Muscle layer of duodenum (tissue), 2 donors: ENCODE measurements at regions not wholly inside any gene's neighbourhood (a gene's known extent, or its start where the extent isn't known, plus 50 kb on each side); places are given as distances from the start of the nearest gene placed in this dataset.

Source experiments
- H3K27ac ChIP-seq: one replicate; pipeline ENCODE4 v1.7.0; 2013; ENCODE audit warnings: mild to moderate bottlenecking, low read length
- H3K27me3 ChIP-seq: one replicate; pipeline ENCODE4 v1.7.0; 2013; ENCODE audit warnings: low read depth, mild to moderate bottlenecking, control low read depth, low read length
- H3K36me3 ChIP-seq, 2 donors: one replicate each; pipeline ENCODE4 v1.7.0; 2013; ENCODE audit warnings: low read length in 2 of 2, control low read depth in 1 of 2, mild to moderate bottlenecking in 1 of 2; ENCODE audit not compliant: insufficient read depth in 2 of 2, control insufficient read depth in 1 of 2
- H3K4me1 ChIP-seq, 2 donors: one replicate each; pipeline ENCODE4 v1.7.0; 2013; ENCODE audit warnings: low read length in 2 of 2, mild to moderate bottlenecking in 2 of 2, control low read depth in 1 of 2, moderate library complexity in 1 of 2; ENCODE audit not compliant: insufficient read depth in 2 of 2, control insufficient read depth in 1 of 2
- H3K4me3 ChIP-seq, 2 donors: one replicate each; pipeline ENCODE4 v1.7.0; 2013; ENCODE audit warnings: low read length in 2 of 2, low read depth in 1 of 2, mild to moderate bottlenecking in 1 of 2
- H3K9me3 ChIP-seq, 2 donors: one replicate each; pipeline ENCODE4 v1.7.0; 2013; ENCODE audit warnings: low read length in 2 of 2, control low read depth in 1 of 2, mild to moderate bottlenecking in 1 of 2; ENCODE audit not compliant: control insufficient read depth in 1 of 2
- donor health status: healthy.

DNA sequence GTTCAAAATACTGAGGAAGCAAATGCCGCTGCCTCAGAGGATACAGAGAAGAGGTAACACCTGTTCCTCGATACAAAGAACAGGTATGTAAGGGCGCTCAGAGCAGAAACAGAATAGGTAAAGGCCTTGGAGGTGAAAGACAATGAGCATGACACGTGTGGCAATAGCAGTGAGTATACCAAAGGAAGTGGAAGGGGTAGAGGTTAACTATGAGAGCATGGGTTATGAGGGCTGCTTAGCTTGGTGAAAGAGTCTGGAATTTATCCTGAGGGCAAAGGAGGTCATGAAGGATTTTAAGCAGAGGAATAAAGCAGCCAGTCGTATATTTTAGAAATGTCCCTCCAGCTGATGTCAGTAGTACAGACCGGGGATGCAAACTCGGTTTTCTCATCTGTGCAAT lies 269.8 kb upstream of the ZNF462 start:
- no peaks in the 10 kb centered on the region for H3K27me3 ChIP-seq
- no peak overlapping the region for H3K27ac ChIP-seq
- no peaks in the 10 kb centered on the region for H3K9me3 ChIP-seq
- H3K36me3 ChIP-seq = no peaks in the 10 kb centered on the region
- H3K4me3 ChIP-seq = no peak overlapping the region
- no peaks in the 10 kb centered on the region for H3K4me1 ChIP-seq

DNA sequence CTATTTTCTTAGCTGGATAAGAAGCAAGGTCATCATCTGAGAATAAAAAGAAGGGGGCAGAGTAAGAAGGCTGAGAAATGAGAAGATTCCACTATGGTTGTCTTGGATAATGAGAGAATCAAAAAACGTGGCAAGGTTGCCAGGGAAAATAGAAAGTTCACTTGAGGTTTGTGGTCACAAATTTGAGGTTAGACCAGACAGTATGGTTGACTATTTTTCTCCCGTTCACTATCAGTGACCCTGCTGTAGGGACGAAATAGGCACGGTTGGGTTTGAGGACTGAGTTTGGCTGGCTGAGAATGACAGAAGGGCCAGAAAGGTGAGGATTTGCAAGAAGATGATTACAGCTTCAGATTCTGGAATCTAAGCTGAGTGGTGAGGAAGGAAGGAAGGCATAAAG lies 266.0 kb upstream of the ZNF462 start:
- H3K4me3 ChIP-seq = no peak overlapping the region
- no peaks in the 10 kb centered on the region for H3K36me3 ChIP-seq
- H3K27ac ChIP-seq = no peak overlapping the region
- H3K27me3 ChIP-seq = no peaks in the 10 kb centered on the region
- no peaks in the 10 kb centered on the region for H3K9me3 ChIP-seq
- H3K4me1 ChIP-seq = no peaks in the 10 kb centered on the region

DNA sequence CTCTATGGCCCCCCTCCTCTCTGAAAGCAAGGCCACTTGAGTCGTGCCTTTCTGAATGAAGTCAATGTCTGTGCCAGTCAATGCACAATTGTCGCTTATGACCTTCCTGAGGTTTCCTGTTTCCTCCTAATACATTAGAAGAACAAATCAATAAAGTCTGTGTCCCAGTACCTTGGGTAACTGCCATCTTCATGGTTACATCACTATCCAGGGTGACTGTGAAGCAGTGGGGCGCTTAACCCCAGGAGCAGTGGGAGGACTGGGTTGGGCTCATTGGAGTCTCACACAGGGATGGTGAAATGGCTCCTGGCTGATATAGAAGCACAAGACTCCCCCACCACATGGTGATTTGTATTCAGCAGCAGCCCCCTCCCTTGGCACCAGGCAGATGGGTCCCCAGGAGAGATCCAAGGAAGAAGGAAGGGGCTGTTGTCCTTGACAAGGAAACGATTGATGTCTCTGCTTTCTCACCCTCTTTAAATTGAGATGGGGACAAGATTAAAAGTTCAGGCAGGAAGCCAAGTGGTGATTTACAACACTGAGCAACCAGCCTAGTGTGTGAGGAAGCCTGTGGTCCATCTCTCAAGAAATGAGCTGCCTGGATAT lies 261.9 kb upstream of the ZNF462 start:
- no peaks in the 10 kb centered on the region for H3K36me3 ChIP-seq
- H3K9me3 ChIP-seq = no peaks in the 10 kb centered on the region
- no peaks in the 10 kb centered on the region for H3K27me3 ChIP-seq
- no peak overlapping the region for H3K27ac ChIP-seq
- no peaks in the 10 kb centered on the region for H3K4me1 ChIP-seq
- H3K4me3 ChIP-seq = no peak overlapping the region

DNA sequence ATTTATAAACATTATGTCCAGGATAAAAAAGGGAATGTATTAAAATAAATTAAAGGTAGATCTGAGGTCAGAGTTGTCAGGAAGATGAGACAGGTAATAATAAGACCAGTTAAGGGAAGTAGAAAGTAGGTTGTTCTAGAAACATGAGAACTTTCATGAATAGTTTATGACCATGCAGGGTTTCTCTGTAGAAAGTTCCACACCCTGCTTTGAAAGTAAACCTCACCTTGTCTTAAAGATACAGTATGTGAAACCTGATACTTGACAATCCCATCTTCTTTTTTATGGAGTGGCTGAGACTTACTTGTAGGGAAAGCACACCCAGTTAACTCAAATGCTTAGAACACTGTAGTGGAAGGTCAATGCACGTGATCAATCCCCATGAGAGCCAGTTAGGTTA lies 260.6 kb upstream of the ZNF462 start:
- no peak overlapping the region for H3K4me3 ChIP-seq
- H3K36me3 ChIP-seq = no peaks in the 10 kb centered on the region
- H3K27me3 ChIP-seq = no peaks in the 10 kb centered on the region
- H3K9me3 ChIP-seq = no peaks in the 10 kb centered on the region
- no peak overlapping the region for H3K27ac ChIP-seq
- H3K4me1 ChIP-seq = no peaks in the 10 kb centered on the region

DNA sequence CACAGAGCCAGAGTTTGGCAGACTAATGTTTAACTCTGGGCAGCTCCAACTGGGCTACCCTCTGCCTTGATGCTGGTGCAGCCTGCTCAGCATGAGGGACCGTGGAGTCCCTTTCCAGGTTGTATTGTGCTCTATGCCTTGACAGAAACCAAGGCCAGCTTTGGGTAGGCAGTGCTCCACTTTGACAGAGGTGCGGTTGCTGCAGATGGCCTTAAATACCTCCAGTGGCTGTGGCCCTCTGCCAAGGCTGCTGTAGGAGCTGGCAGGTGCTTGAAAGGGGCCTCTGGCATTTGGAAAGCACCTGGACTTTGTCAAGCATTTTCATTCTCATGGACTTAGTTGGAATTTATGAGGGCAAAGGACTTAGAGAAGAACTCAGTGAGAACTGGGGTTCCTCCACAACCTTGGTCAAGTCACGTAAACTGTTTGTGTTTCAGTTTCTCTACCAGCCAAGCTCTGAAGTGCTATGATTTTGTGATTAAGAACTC lies 249.7 kb upstream of the ZNF462 start:
- H3K27ac ChIP-seq = no peak overlapping the region
- no peaks in the 10 kb centered on the region for H3K27me3 ChIP-seq
- H3K36me3 ChIP-seq = no peaks in the 10 kb centered on the region
- no peaks in the 10 kb centered on the region for H3K9me3 ChIP-seq
- peaks cover 0 to 22% of the 10 kb centered on the region in 2 donors for H3K4me1 ChIP-seq
- H3K4me3 ChIP-seq = no peak overlapping the region

DNA sequence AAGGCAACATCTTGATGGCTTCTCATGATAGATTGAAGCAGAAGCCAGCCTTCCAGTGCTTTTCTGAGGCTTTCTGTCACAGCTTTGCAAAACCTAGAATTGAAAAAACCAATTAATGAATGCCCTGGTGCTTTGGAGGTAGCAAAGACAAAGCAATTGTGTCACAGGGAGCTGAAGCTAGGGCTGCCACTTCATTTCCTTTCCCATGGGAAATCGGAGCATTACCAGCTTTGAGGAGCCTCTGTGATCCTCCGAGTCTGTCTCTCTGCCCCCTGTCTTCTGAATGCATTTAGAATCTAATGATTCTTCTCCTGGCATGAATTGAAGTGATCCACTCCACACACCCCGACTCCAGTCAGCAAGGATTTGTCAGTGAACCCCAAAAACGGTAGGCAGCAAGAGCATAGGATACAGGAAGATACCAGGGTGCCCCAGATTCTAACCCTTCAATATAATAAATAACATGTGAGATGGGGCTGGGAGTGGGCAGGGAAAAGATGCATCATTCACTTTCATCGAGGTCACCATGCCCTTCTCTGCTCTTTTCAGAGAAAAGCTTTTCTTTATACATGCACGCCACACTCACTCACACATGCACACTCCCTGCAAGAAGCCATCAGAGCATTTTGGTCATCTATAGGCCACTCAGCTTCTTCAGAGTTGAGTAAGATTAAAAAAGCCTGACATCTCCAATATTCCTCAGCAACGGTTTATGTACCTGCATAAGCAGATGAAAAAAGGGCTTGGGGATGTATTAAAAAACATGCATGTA lies 247.7 kb upstream of the ZNF462 start:
- H3K27me3 ChIP-seq = no peaks in the 10 kb centered on the region
- H3K36me3 ChIP-seq = no peaks in the 10 kb centered on the region
- H3K4me3 ChIP-seq = no peak overlapping the region
- no peaks in the 10 kb centered on the region for H3K9me3 ChIP-seq
- no peak overlapping the region for H3K27ac ChIP-seq
- peaks cover 0 to 22% of the 10 kb centered on the region in 2 donors for H3K4me1 ChIP-seq

DNA sequence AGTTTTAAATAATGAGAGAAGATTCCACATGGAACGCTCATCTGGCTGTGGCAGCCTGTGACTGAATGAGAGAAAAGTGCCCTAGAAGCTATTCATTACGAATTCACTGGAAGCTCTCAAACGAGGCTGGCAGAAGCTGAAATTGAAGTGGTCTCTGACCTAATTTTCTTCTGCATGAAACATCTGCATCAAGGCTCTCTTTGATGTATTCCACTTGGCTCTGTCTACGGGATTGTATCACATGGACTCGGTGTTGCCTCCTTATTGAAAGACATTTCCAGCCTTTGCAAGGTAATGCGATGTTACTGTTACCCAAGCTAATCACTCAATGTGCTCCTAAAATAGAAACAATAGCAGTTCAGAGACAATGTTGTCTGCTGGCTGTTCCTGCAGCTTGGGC lies 246.9 kb upstream of the ZNF462 start:
- Histone ChIP-seq H3K4me3 (no peak overlapping the region), H3K4me1 (peaks cover 0 to 22% of the 10 kb centered on the region in 2 donors), H3K27me3 (no peaks in the 10 kb centered on the region), H3K9me3 (no peaks in the 10 kb centered on the region), H3K36me3 (no peaks in the 10 kb centered on the region), H3K27ac (no peak overlapping the region)

DNA sequence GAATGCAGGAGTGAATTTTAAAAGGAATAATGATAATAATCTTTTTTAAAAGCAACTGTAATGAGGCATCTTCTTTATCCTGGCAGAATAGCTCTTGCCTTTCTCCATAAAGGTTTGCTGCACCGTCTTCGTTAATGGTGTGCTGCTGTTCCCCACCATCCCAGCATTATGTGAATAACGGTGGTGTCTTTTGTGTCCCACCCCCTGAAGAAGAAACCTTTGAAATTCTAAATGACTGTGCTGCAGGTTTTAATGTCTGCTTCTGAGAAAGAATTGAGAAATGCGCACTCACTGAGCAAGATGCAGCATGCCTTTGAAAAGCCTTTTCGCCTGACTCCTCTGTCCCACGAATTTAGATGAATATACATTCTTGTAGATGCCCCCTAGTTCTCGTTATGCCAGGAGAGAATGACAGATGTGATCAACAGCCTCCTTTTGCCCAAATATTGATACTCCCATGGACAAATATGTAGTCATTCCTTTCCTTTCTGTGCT lies 246.1 kb upstream of the ZNF462 start:
- Histone ChIP-seq H3K27ac (no peak overlapping the region), H3K9me3 (no peaks in the 10 kb centered on the region), H3K4me1 (peaks cover 0 to 26% of the 10 kb centered on the region in 2 donors), H3K4me3 (no peak overlapping the region), H3K36me3 (no peaks in the 10 kb centered on the region), H3K27me3 (no peaks in the 10 kb centered on the region)

DNA sequence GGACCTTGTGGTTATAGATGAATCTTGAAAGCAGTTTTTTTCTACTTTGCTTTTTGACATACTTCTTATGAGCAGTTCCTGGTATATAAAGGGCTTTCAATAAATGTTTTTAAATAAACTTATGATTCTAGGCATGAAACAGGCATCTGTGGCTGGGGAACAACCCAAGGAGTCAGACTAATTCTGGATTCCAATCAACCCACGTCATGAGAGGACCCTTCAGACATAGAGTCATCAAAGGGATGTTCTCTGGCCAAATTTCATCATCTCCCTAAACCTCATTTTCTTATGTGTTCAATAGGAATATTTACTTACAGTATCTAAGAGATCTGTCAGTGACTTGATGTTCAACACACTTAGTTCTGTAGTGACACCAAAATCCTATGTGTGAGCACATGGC lies 243.8 kb upstream of the ZNF462 start:
- Histone ChIP-seq H3K4me1 (peaks cover 0 to 17% of the 10 kb centered on the region in 2 donors), H3K4me3 (no peak overlapping the region), H3K27me3 (no peaks in the 10 kb centered on the region), H3K36me3 (no peaks in the 10 kb centered on the region), H3K9me3 (no peaks in the 10 kb centered on the region), H3K27ac (no peak overlapping the region)

DNA sequence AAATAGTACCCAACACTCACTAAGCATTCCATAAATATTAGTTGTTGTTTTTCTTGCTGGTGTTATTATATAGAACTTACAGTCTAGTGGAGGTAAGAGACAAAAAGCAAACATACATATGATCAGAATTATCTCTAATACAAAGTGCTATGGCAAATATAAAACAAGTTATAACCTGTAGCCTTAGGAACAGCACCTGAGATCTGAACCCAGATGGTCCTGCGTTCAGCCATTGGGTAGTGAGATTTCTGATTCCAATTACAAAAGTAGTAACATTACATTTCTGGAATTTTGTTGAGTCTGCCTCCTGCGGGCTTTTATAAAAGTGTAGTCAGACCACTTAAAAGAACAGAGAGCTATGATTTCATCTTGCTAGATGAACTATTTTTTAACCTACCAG lies 242.9 kb upstream of the ZNF462 start:
- Histone ChIP-seq H3K27ac (no peak overlapping the region), H3K4me1 (peaks cover 0 to 17% of the 10 kb centered on the region in 2 donors), H3K4me3 (no peak overlapping the region), H3K27me3 (no peaks in the 10 kb centered on the region), H3K9me3 (no peaks in the 10 kb centered on the region), H3K36me3 (no peaks in the 10 kb centered on the region)

DNA sequence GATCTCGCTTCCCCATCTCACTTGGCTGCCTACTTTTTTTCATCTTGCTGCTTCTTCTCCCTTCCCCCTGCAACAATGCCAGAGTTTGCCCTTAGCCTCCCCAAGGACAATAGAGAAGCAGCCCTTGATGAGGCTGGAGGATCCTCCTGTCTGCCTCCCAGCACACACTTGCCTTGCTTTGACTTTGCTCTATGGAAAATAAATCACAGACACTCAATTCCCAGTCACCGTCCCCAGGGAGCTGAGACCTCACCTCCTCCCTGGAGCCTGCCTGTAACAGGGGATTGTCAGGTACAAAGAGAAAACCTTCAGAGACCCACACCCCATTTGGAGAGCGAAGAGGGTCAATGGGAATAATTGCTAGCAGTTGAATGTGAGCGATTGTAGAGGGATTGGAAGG lies 242.1 kb upstream of the ZNF462 start:
- no peaks in the 10 kb centered on the region for H3K27me3 ChIP-seq

More for the DNA sequence above, 242.1 kb upstream of the ZNF462 start:
- H3K4me1 ChIP-seq = peaks cover 0 to 12% of the 10 kb centered on the region in 2 donors
- no peak overlapping the region for H3K4me3 ChIP-seq
- H3K9me3 ChIP-seq = no peaks in the 10 kb centered on the region
- H3K36me3 ChIP-seq = no peaks in the 10 kb centered on the region
- no peak overlapping the region for H3K27ac ChIP-seq
